ENCODE measurements at regions not wholly inside any gene's neighbourhood (a gene's known extent, or its start where the extent isn't known, plus 50 kb on each side); places are given as distances from the start of the nearest gene placed in this dataset.

DNA sequence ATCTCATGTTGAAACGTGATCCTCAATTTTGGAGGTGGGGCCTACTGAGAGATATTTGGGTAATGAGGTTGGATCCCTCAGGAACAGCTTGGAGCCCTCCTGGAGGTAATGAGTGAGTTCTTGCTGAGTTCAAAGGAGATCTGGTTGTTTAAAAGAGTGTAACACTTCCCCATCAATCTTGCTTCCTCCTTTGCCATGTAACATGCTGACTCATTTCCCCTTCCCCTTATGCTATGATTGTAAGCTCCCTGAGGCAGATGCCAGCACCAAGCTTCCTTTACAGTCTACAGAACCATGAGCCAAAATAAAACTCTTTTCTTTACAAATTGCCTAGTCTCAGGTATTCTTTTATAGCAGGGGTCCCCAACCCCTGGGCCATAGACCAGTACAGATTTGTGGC, 352.3 kb downstream of the SLCO4C1 start:
- H3K9ac ChIP-seq (ENCODE audit: low read depth in 1 of 3, low read length in 3 of 3), result no peak overlapping the region
- no peak overlapping the region for H3K27ac ChIP-seq (ENCODE audit: low read depth, low read length)
- H3K27me3 ChIP-seq (ENCODE audit: control insufficient read depth in 3 of 3, insufficient read depth in 3 of 3, low read length in 3 of 3), result no peaks in the 10 kb centered on the region
- H3K4me3 ChIP-seq (ENCODE audit: low read length in 3 of 3), result no peak overlapping the region
- H3K9me3 ChIP-seq (ENCODE audit: control insufficient read depth in 3 of 3, low read length in 3 of 3), result no peaks in the 10 kb centered on the region
- H3K4me1 ChIP-seq (ENCODE audit: control insufficient read depth in 3 of 3, insufficient read depth in 3 of 3, low read length in 3 of 3), result no peaks in the 10 kb centered on the region
- no peaks in the 10 kb centered on the region for H3K36me3 ChIP-seq (ENCODE audit: control insufficient read depth in 3 of 3, insufficient read depth in 3 of 3, low read length in 3 of 3)

DNA sequence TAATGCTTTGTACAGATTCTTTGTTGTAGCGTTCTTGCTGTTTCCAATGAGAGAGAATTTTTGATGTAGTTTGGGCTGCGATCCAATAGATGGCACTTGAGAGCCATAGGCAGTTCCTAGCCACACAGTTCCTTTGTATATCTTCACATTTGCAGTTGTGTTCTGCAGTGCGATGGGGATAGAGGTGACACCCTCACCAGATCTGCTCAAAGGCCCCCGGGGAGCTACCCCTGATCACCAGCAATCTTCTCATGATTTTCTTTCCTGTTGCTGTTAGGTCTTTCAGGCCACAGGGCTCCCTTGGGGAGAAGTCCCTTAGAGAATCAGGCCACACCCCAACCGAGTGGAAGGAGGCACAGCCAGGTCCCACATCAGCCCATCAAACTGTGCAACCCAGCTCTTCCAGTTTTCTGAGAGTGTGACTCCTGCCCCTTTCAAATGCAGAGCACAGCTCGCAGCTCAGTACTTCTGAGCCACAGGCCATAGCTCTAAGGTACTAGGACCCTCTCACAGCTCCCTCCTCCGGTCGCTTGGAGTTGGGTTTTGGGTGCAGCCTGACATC, 353.7 kb downstream of the SLCO4C1 start:
- H3K9ac ChIP-seq (ENCODE audit: low read depth in 1 of 3, low read length in 3 of 3), result no peak overlapping the region
- H3K36me3 ChIP-seq (ENCODE audit: control insufficient read depth in 3 of 3, insufficient read depth in 3 of 3, low read length in 3 of 3), result no peaks in the 10 kb centered on the region
- no peaks in the 10 kb centered on the region for H3K27me3 ChIP-seq (ENCODE audit: control insufficient read depth in 3 of 3, insufficient read depth in 3 of 3, low read length in 3 of 3)
- H3K27ac ChIP-seq (ENCODE audit: low read depth, low read length), result no peak overlapping the region
- no peaks in the 10 kb centered on the region for H3K9me3 ChIP-seq (ENCODE audit: control insufficient read depth in 3 of 3, low read length in 3 of 3)
- no peaks in the 10 kb centered on the region for H3K4me1 ChIP-seq (ENCODE audit: control insufficient read depth in 3 of 3, insufficient read depth in 3 of 3, low read length in 3 of 3)
- no peak overlapping the region for H3K4me3 ChIP-seq (ENCODE audit: low read length in 3 of 3)

GRCh38 chr5:101937041-101937440, 359.0 kb downstream of the SLCO4C1 start:
- no peak overlapping the region for H3K4me3 ChIP-seq (ENCODE audit: low read length in 3 of 3)
- H3K9me3 ChIP-seq (ENCODE audit: control insufficient read depth in 3 of 3, low read length in 3 of 3), result no peaks in the 10 kb centered on the region
- H3K9ac ChIP-seq (ENCODE audit: low read depth in 1 of 3, low read length in 3 of 3), result no peak overlapping the region
- no peaks in the 10 kb centered on the region for H3K4me1 ChIP-seq (ENCODE audit: control insufficient read depth in 3 of 3, insufficient read depth in 3 of 3, low read length in 3 of 3)
- H3K36me3 ChIP-seq (ENCODE audit: control insufficient read depth in 3 of 3, insufficient read depth in 3 of 3, low read length in 3 of 3), result no peaks in the 10 kb centered on the region
- no peaks in the 10 kb centered on the region for H3K27me3 ChIP-seq (ENCODE audit: control insufficient read depth in 3 of 3, insufficient read depth in 3 of 3, low read length in 3 of 3)
- no peak overlapping the region for H3K27ac ChIP-seq (ENCODE audit: low read depth, low read length)

DNA sequence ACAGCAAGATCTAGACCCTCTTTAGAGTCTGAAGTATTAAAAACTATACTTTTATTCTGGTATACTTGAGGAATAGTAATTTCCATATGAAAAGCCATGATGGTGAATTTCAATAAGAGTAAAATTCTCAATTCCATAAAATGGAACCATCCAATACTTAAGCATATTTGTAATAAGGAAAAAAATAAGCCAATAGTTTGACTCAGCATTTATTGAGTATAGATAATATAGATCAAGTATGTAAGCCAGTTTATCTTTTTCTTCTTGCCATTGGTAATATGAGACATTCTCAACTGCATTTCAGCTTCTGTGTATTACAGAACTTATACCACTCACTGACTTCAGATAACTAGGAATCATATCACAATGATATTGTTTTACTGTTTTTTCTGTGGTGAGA, 361.0 kb downstream of the SLCO4C1 start:
- Histone ChIP-seq H3K27ac (ENCODE audit: low read depth, low read length) (no peak overlapping the region), H3K9ac (ENCODE audit: low read depth in 1 of 3, low read length in 3 of 3) (no peak overlapping the region), H3K36me3 (ENCODE audit: control insufficient read depth in 3 of 3, insufficient read depth in 3 of 3, low read length in 3 of 3) (no peaks in the 10 kb centered on the region), H3K4me1 (ENCODE audit: control insufficient read depth in 3 of 3, insufficient read depth in 3 of 3, low read length in 3 of 3) (no peaks in the 10 kb centered on the region), H3K4me3 (ENCODE audit: low read length in 3 of 3) (no peak overlapping the region), H3K9me3 (ENCODE audit: control insufficient read depth in 3 of 3, low read length in 3 of 3) (no peaks in the 10 kb centered on the region), H3K27me3 (ENCODE audit: control insufficient read depth in 3 of 3, insufficient read depth in 3 of 3, low read length in 3 of 3) (no peaks in the 10 kb centered on the region)

DNA sequence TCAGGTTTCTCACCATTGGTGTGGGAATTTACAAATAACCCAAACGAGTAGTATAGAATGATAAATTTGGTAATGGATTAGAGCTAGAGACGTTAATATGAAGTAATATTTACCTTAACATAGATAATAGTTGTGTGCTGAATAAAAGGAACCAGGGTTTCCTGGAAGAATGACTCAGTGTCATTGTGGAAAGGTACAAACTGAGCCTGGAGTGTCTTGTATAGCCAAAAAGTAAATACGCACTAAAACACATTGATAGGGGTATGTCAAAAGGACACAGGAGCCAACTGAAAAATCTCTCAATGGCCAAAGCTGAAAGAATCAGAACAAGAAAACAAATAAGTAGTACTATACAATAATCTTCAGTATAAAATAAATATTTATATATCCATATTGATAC, 363.5 kb downstream of the SLCO4C1 start:
- H3K4me3 ChIP-seq (ENCODE audit: low read length in 3 of 3), result no peak overlapping the region

DNA sequence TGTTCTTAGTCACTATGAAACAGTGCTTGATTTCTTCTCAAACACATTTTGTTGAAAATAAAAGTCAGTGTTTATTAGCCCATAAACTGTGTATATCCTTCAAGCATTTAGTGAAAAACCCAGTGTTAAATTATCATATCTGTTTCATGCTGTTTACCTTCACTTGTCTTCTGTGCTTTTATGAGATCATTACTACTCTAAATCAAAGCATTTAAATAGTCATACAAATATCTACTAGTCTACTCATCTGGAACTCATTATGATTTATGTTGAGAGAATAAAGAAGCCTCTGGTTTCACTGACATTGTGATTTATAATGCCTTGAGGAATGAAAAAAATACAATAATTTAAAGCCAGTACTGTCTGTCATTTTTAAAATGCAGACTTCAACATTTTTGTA, 366.5 kb downstream of the SLCO4C1 start:
- H3K4me3 ChIP-seq (ENCODE audit: low read length in 3 of 3), result no peak overlapping the region
- no peak overlapping the region for H3K9ac ChIP-seq (ENCODE audit: low read depth in 1 of 3, low read length in 3 of 3)
- no peaks in the 10 kb centered on the region for H3K9me3 ChIP-seq (ENCODE audit: control insufficient read depth in 3 of 3, low read length in 3 of 3)
- H3K36me3 ChIP-seq (ENCODE audit: control insufficient read depth in 3 of 3, insufficient read depth in 3 of 3, low read length in 3 of 3), result no peaks in the 10 kb centered on the region
- no peaks in the 10 kb centered on the region for H3K27me3 ChIP-seq (ENCODE audit: control insufficient read depth in 3 of 3, insufficient read depth in 3 of 3, low read length in 3 of 3)
- H3K4me1 ChIP-seq (ENCODE audit: control insufficient read depth in 3 of 3, insufficient read depth in 3 of 3, low read length in 3 of 3), result no peaks in the 10 kb centered on the region
- H3K27ac ChIP-seq (ENCODE audit: low read depth, low read length), result no peak overlapping the region

More for the DNA sequence above, 363.5 kb downstream of the SLCO4C1 start:
- no peak overlapping the region for H3K9ac ChIP-seq (ENCODE audit: low read depth in 1 of 3, low read length in 3 of 3)
- H3K27me3 ChIP-seq (ENCODE audit: control insufficient read depth in 3 of 3, insufficient read depth in 3 of 3, low read length in 3 of 3), result no peaks in the 10 kb centered on the region
- H3K27ac ChIP-seq (ENCODE audit: low read depth, low read length), result no peak overlapping the region
- H3K9me3 ChIP-seq (ENCODE audit: control insufficient read depth in 3 of 3, low read length in 3 of 3), result no peaks in the 10 kb centered on the region
- H3K4me1 ChIP-seq (ENCODE audit: control insufficient read depth in 3 of 3, insufficient read depth in 3 of 3, low read length in 3 of 3), result no peaks in the 10 kb centered on the region
- H3K36me3 ChIP-seq (ENCODE audit: control insufficient read depth in 3 of 3, insufficient read depth in 3 of 3, low read length in 3 of 3), result no peaks in the 10 kb centered on the region

GRCh38 chr5:101917166-101917565, 378.9 kb downstream of the SLCO4C1 start:
- Histone ChIP-seq H3K9me3 (ENCODE audit: control insufficient read depth in 3 of 3, low read length in 3 of 3) (no peaks in the 10 kb centered on the region), H3K4me1 (ENCODE audit: control insufficient read depth in 3 of 3, insufficient read depth in 3 of 3, low read length in 3 of 3) (no peaks in the 10 kb centered on the region), H3K27me3 (ENCODE audit: control insufficient read depth in 3 of 3, insufficient read depth in 3 of 3, low read length in 3 of 3) (no peaks in the 10 kb centered on the region)

GRCh38 chr5:101915554-101915953, 380.5 kb downstream of the SLCO4C1 start:
- no peak overlapping the region for H3K9ac ChIP-seq (ENCODE audit: low read depth in 1 of 3, low read length in 3 of 3)
- H3K36me3 ChIP-seq (ENCODE audit: control insufficient read depth in 3 of 3, insufficient read depth in 3 of 3, low read length in 3 of 3), result no peaks in the 10 kb centered on the region
- no peaks in the 10 kb centered on the region for H3K4me1 ChIP-seq (ENCODE audit: control insufficient read depth in 3 of 3, insufficient read depth in 3 of 3, low read length in 3 of 3)
- no peak overlapping the region for H3K27ac ChIP-seq (ENCODE audit: low read depth, low read length)
- no peak overlapping the region for H3K4me3 ChIP-seq (ENCODE audit: low read length in 3 of 3)
- H3K9me3 ChIP-seq (ENCODE audit: control insufficient read depth in 3 of 3, low read length in 3 of 3), result no peaks in the 10 kb centered on the region
- H3K27me3 ChIP-seq (ENCODE audit: control insufficient read depth in 3 of 3, insufficient read depth in 3 of 3, low read length in 3 of 3), result no peaks in the 10 kb centered on the region

More at GRCh38 chr5:101917166-101917565, 378.9 kb downstream of the SLCO4C1 start:
- Histone ChIP-seq H3K4me3 (ENCODE audit: low read length in 3 of 3) (no peak overlapping the region), H3K36me3 (ENCODE audit: control insufficient read depth in 3 of 3, insufficient read depth in 3 of 3, low read length in 3 of 3) (no peaks in the 10 kb centered on the region), H3K9ac (ENCODE audit: low read depth in 1 of 3, low read length in 3 of 3) (no peak overlapping the region), H3K27ac (ENCODE audit: low read depth, low read length) (no peak overlapping the region)

DNA sequence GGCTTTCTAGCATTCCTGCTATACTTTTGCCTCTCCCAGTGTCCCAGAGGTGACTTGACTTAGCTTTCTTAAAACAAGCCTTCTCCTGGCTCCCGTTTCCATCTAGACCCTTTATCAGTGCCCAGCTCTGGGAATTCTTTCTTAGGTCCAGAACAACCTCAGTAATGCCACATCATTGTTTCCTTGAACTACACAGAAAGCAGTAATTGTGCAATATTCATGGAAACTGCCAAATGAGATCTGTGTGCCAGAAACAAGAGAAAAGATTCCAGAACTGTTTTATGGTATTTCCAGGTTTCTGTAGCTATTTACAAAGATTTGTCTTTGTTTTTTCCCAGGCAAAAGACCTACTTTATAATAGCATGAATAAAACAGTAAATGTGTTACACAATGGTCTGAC, 391.3 kb downstream of the SLCO4C1 start:
- H3K36me3 ChIP-seq (ENCODE audit: control insufficient read depth in 3 of 3, insufficient read depth in 3 of 3, low read length in 3 of 3), result no peaks in the 10 kb centered on the region
- no peak overlapping the region for H3K4me3 ChIP-seq (ENCODE audit: low read length in 3 of 3)
- no peaks in the 10 kb centered on the region for H3K9me3 ChIP-seq (ENCODE audit: control insufficient read depth in 3 of 3, low read length in 3 of 3)
- H3K27ac ChIP-seq (ENCODE audit: low read depth, low read length), result no peak overlapping the region
- no peaks in the 10 kb centered on the region for H3K27me3 ChIP-seq (ENCODE audit: control insufficient read depth in 3 of 3, insufficient read depth in 3 of 3, low read length in 3 of 3)
- H3K4me1 ChIP-seq (ENCODE audit: control insufficient read depth in 3 of 3, insufficient read depth in 3 of 3, low read length in 3 of 3), result no peaks in the 10 kb centered on the region
- H3K9ac ChIP-seq (ENCODE audit: low read depth in 1 of 3, low read length in 3 of 3), result no peak overlapping the region

DNA sequence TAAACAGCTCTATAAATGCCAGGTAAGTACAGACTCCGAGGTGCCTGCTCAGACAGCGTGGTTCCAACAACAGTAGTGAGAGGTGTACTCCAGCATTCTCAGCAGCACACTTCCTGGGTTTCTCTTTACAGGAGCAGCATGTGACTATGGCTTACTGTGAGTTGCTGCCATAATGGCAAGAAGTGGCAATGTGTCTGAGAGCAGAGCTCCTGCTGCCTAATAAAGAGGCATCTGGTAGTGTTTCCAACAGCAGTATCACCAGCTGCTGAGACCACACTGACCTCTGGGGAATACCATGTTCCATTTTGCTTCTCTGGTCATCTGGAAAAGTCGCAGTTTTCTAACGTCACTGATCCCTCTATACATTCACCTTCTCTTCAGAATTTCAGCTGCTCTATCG, 398.2 kb downstream of the SLCO4C1 start:
- H3K27ac ChIP-seq (ENCODE audit: low read depth, low read length), result no peak overlapping the region
- no peaks in the 10 kb centered on the region for H3K36me3 ChIP-seq (ENCODE audit: control insufficient read depth in 3 of 3, insufficient read depth in 3 of 3, low read length in 3 of 3)
- no peak overlapping the region for H3K4me3 ChIP-seq (ENCODE audit: low read length in 3 of 3)
- H3K9ac ChIP-seq (ENCODE audit: low read depth in 1 of 3, low read length in 3 of 3), result no peak overlapping the region
- no peaks in the 10 kb centered on the region for H3K4me1 ChIP-seq (ENCODE audit: control insufficient read depth in 3 of 3, insufficient read depth in 3 of 3, low read length in 3 of 3)
- no peaks in the 10 kb centered on the region for H3K27me3 ChIP-seq (ENCODE audit: control insufficient read depth in 3 of 3, insufficient read depth in 3 of 3, low read length in 3 of 3)
- no peaks in the 10 kb centered on the region for H3K9me3 ChIP-seq (ENCODE audit: control insufficient read depth in 3 of 3, low read length in 3 of 3)

GRCh38 chr5:101894985-101895384, 401.1 kb downstream of the SLCO4C1 start:
- Histone ChIP-seq H3K27ac (ENCODE audit: low read depth, low read length) (no peak overlapping the region), H3K27me3 (ENCODE audit: control insufficient read depth in 3 of 3, insufficient read depth in 3 of 3, low read length in 3 of 3) (no peaks in the 10 kb centered on the region), H3K4me3 (ENCODE audit: low read length in 3 of 3) (no peak overlapping the region), H3K9me3 (ENCODE audit: control insufficient read depth in 3 of 3, low read length in 3 of 3) (no peaks in the 10 kb centered on the region), H3K36me3 (ENCODE audit: control insufficient read depth in 3 of 3, insufficient read depth in 3 of 3, low read length in 3 of 3) (no peaks in the 10 kb centered on the region), H3K9ac (ENCODE audit: low read depth in 1 of 3, low read length in 3 of 3) (no peak overlapping the region), H3K4me1 (ENCODE audit: control insufficient read depth in 3 of 3, insufficient read depth in 3 of 3, low read length in 3 of 3) (no peaks in the 10 kb centered on the region)
